GM12875 (cell line): ENCODE measurements at regions not wholly inside any gene's neighbourhood (a gene's known extent, or its start where the extent isn't known, plus 50 kb on each side); places are given as distances from the start of the nearest gene placed in this dataset.

Experiments used
- H3K4me3 ChIP-seq: one replicate; pipeline ENCODE4 v1.5.1; 2011; ENCODE audit warnings: low read depth, low read length, control low read depth
- TF ChIP-seq, protein P1 (sequence below): IDR thresholded peaks from 2 replicates; pipeline ENCODE4 v1.5.1; 2011; ENCODE audit warnings: low read depth, mild to moderate bottlenecking, control low read depth, inconsistent platforms, low read length, moderate library complexity, borderline replicate concordance; ENCODE audit not compliant: insufficient read depth

DNA sequence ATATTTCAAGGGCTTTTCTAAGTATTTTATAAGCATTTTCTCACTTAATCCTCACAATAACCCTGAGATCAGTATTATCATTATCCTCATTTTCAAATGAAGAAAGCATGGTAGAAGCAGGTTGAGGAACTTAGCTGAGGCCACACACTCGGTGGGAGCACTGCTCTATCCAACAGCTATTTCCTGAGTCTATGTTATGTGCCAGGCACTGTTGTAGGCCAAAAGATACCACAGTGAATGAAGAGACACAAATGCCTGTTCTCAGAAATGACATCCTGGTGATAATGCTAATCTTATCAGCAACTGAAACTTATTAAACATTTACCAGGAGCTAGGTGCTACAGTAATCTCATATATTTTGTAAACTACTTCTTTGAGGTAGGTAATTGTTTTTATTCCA lies 553.9 kb upstream of the ARGLU1 start:
- TF ChIP-seq, protein P1, sequence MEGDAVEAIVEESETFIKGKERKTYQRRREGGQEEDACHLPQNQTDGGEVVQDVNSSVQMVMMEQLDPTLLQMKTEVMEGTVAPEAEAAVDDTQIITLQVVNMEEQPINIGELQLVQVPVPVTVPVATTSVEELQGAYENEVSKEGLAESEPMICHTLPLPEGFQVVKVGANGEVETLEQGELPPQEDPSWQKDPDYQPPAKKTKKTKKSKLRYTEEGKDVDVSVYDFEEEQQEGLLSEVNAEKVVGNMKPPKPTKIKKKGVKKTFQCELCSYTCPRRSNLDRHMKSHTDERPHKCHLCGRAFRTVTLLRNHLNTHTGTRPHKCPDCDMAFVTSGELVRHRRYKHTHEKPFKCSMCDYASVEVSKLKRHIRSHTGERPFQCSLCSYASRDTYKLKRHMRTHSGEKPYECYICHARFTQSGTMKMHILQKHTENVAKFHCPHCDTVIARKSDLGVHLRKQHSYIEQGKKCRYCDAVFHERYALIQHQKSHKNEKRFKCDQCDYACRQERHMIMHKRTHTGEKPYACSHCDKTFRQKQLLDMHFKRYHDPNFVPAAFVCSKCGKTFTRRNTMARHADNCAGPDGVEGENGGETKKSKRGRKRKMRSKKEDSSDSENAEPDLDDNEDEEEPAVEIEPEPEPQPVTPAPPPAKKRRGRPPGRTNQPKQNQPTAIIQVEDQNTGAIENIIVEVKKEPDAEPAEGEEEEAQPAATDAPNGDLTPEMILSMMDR, result no peak

GRCh38 chr13:107119989-107120881 lies 552.3 kb upstream of the ARGLU1 start:
- no peak overlapping the region for H3K4me3 ChIP-seq
- TF ChIP-seq, protein P1, result no peak

More for the DNA sequence above, 553.9 kb upstream of the ARGLU1 start:
- H3K4me3 ChIP-seq, result no peak overlapping the region

DNA sequence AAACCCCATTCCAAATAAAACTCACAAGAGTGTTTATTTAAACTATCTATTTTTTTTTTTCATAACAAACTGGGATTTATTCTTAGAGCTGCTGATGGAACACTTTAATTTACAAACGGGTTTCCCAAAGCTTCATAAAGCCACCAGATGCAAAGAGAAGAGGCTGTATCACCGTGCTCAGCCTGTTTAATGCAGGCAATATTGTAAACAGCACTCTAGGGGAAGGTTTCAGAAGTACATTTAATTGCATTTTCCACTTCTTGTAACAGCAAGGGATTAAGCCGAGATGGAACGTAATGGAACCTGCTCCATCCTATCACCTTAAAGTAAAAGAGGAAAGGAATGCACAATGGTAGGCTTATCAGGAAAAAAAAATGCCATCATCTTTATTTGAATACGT lies 550.6 kb upstream of the ARGLU1 start:
- TF ChIP-seq, protein P1, result no peak
- H3K4me3 ChIP-seq, result no peak overlapping the region

DNA sequence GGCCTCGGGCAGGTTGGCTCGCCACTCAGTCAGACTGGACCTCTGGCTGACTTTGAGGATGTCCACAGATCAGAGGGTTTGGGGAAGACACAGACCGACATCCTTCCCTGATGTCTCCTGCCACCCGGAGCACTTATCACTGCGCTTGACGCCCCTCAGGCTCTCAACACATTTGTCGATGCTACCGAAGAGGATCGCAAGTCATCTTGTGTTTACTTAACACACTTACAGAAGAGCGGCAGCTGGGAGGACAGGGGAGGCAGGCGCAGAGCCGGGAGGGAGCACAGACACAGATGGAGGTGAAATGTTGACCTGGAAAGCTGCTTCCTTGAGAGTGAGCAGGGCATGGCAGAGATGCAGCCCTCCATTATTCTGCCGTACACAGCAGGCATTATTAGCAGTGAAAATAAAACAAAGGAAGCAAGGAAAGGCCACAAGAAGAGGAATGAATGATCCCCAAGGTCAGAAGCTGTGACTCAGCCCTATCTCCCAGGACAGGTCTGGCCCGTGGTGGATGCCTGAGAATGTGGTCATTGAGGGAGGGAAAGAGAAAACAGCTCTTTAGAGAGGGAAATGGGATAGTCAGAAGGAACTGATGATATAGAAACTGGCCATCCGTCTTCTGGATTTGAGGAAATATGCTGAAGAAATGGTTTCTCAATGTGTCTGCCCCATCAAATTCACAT lies 549.5 kb upstream of the ARGLU1 start:
- no peak overlapping the region for H3K4me3 ChIP-seq
- TF ChIP-seq, protein P1, result no peak

GRCh38 chr13:107113387-107113786 lies 545.5 kb upstream of the ARGLU1 start:
- TF ChIP-seq, protein P1, result no peak
- no peak overlapping the region for H3K4me3 ChIP-seq

DNA sequence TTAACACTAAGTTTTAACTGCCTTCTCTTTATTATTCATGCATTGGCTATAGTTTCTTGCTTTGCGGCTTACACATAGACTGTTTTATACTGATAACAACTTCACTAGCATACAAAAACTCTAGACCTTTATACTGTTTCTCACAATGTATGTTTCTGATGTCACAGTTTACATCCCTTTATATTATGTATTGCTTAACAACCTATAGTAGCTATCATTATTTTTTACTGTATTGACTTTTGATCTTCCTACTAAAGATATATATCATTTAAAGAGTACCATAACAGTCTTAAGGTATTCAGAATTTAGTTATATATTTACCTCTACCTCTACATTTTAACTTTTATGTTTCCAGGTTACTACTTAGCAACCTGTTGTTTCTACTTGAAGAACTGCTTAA lies 543.3 kb upstream of the ARGLU1 start:
- no peak overlapping the region for H3K4me3 ChIP-seq
- TF ChIP-seq, protein P1, result no peak
